HG02588 (cell line): ENCODE measurements at regions not wholly inside any gene's neighbourhood (a gene's known extent, or its start where the extent isn't known, plus 50 kb on each side); places are given as distances from the start of the nearest gene placed in this dataset.
A peak's percentile ranks its signal among the peaks of the same experiment; 100 is the strongest.
"Not testable (repeated sequence)": the region's sequence is repeated elsewhere in the genome, so short reads cannot be mapped to it uniquely, and the experiment has no call there.

Experiments
- ATAC-seq: cut with Tn5 transposase; IDR thresholded peaks from one replicate; pipeline ENCODE4 v1.9.1; 2021; ENCODE audit warnings: mild to moderate bottlenecking, moderate library complexity; ENCODE audit not compliant: unreplicated experiment

DNA sequence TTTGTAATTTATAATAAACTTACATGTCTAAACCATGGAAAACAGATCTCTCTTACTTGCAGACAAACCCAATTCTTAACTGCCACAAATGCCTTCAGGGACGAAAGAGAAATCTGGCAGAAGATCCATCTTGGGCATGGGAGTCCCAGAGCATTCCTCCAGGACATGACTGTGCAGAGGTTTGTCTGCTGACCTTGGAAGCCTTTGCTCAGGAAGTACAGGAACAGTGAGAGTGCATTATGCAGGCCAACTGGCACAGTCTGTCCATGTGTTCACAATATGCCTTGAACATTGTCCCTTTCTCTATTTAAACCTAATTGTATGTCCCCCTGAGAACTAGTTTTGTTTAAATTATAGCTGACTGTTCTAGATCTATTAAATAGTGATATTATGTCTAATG lies 467.1 kb downstream of the ATP23 start:
- no peak for ATAC-seq

DNA sequence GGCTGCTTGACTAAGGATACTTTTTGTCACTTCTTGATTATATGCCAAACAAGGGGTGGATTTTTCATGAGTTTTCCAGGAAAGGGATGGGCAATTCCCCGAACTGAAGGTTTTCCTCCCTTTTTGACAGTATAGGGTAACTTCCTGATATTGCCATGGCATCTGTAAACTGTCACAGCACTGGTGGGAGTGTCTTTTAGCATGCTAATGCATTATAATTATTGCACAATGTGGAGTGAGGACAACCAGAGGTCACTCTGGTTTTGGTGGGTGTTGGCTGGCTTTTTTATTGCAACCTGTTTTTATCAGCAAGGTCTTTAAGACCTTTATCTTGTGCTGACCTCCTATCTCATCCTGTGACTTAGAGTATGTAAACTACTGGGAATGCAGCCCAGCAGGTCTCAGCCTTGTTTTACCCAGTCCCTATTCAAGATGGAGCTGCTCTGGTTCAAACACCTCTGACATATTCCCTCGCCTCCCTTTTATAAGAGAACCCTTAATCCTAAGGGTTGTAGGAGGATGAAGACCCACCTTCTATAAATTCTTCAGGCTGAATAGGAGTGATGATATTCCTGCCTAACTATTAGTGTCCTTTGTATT lies 471.2 kb downstream of the ATP23 start:
- ATAC-seq, result no peak

DNA sequence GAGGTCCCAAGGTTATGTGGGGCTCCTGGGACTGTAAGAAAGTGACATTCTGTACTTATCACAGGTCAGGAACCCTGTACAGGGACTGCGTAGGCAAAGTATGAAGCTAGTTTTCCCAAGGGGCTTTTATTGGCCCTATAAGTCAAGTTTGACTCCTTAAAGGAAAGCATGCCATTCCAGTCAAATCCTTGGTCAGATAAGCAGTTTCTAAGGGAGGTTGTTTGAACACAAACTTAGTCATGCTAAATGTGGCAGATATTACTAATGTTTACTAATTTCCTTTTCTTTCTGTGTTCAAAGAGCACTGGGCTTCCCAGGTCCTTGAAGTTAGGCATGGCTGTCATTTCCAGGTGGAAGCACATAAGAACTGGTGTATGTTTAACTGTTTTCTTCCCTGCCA lies 472.4 kb downstream of the ATP23 start:
- no peak for ATAC-seq

DNA sequence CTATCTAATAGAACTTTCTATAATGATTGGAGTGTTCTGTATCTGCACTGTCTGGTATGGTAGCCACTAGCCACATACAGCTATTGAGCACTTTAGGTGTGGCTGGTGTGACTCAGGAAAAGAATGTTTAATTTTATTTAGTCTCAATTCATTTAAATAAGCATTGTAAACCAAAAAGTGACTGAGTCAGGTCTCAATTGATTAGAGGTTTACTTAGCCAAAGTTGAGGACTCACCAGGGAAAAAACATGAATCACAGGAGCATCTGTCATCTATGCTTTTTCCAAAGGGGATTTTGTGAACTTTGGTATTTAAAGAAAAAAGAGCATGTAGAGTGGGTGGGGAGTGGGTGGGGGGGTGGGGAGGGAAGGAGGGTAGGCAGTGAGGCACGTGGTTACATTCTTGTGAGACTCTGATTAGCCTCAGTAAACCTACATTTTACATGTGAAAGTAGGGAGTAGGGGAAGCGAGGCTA lies 473.1 kb downstream of the ATP23 start:
- ATAC-seq, result no peak

DNA sequence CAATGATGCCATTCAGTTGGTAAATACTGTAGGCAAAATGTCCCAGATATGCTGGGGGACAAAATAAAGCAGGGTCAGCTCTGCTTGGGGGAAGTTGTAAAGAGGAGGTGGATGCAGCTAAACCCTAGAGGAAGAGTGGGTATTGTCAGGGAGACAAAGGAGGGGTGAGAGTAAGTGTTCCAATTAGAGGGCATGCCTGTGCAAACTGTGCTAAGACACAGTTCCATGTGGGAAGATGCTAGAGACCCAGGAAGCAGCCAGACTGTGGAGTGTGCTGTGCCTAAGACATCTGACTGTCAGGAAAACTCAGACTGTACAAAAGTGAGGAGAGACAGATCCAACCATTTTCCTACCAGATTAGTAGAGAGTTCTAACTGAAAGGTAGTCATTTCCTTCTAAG lies 474.3 kb downstream of the ATP23 start:
- no peak for ATAC-seq

DNA sequence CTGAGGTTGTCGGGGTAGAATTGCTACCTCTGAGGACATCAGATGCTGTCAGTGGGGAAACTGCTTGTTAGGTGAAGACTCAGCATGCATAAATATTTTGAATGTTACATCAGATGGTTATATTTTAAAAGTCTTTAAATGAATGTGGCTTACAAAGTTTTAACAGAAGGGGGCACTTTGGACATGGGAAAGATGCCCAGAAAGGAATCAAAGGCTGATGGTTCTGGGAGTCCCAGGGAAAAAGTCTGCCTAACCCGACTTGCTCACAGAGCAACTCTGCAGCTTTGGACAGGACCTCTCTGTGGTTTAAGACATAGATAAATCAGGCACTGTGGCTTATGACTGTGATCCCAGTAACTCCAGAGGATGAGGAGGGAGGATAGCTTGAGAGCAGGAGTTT lies 474.9 kb downstream of the ATP23 start:
- no peak for ATAC-seq

DNA sequence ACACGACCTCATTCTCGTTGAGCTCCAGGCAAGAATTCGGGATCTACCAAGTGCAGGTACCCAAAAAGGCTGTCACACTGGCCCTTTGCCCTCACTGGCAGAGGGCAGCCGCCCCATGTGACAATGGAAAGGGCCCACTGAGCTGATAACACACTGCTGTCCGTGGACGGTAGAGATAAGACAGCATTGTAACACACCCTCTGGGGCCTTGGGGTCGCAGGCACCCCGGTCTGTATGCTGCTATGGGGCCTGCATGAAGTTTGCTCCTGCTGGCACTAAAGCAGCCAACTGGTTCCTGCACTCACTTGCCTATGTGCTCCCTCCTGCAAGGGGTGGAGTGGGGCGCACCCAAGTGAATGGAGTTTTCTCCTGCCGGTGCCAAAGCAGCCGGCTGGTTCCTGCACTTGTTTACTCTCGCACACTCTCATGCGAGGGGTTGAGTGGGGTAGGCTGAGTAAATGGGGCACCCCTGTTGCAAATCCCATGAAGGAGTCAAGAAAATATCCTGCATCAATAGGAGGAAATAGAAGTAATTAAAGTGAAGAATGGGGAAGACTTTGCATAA lies 477.9 kb downstream of the ATP23 start:
- no peak for ATAC-seq

DNA sequence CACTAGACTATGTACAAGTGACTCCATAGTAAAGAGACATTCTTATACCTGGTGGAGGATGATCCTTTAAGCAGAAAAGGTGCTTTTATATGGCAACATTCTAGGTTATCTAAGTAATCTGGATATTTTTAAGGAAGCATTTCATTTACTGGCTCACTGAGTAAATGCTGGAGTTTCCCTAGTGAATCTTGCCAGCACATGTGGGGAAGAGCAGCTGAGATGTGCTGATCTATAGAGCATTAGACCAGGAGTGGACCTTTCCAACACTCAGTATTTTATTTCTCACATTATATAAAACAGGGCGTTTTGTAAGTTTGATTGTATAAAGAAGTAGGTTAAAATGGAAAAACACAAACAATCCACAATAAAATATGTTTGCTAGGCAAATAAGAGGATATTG lies 478.5 kb downstream of the ATP23 start:
- no peak for ATAC-seq

DNA sequence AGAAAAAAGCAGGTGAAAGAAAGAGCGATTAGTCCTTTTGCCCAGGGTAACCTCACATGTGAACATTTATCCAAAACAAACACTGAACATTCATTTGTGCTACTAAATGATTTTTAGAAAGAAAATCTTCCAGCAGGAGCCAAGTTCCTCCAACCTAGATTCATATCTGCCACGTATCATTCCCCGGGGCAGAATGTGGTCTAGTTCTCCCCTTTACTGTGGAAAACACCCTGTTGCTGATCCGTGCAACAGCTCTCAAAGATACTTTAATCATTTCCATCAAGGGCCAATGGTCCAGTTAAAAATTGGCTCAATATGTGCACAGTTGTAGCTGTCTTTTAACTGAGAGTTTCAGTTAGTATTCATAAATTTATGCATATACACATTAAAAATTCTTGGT lies 479.1 kb downstream of the ATP23 start:
- ATAC-seq, result no peak

DNA sequence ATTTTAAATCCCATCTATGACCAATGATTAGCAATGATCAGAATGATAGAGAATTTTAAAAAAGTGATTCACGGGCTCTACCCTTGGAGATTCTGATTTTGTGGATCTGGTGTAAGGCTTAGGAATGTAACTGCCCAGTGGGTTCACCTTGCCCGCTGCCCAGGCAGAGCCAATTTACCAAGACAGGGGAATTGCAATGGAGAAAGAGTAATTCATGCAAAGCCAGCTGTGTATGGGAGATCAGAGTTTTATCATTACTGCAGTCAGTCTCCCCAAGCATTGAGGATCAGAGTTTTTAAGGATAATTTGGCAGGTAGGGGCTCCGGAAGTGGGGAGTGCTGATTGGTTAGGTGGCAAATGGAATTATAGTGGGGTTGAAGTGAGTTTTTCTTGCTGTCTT lies 480.6 kb downstream of the ATP23 start:
- ATAC-seq, result no peak

DNA sequence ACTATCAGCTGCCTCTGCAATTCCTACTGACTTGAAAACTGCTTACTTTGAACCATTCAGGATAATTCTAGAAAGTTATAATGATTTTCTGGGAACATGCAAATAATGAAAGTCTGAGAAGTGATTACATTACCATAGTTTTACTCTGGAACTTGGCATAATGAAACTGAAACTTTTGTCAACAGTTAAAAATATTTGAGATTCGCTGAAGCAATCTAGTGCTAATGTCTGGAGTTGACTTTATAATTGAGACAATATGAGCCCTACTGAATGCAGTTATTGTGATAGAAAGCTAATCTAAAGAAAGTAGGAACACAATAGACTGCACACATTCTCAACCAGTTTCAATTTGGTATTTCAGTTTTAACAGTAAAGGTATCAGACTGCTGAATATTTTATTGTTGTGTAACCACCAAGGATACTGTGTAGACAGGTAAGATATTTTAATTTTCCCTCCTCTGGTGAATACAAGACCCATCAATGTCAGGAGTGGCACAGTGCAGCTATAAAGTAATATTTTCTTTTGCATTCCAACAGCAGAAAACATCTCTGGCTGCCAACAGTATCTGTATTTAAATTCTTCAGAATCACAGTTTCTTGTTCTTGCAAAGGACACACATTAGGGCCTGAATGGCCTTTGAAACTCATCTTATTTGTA lies 483.5 kb downstream of the ATP23 start:
- peak; percentile 31 for ATAC-seq

DNA sequence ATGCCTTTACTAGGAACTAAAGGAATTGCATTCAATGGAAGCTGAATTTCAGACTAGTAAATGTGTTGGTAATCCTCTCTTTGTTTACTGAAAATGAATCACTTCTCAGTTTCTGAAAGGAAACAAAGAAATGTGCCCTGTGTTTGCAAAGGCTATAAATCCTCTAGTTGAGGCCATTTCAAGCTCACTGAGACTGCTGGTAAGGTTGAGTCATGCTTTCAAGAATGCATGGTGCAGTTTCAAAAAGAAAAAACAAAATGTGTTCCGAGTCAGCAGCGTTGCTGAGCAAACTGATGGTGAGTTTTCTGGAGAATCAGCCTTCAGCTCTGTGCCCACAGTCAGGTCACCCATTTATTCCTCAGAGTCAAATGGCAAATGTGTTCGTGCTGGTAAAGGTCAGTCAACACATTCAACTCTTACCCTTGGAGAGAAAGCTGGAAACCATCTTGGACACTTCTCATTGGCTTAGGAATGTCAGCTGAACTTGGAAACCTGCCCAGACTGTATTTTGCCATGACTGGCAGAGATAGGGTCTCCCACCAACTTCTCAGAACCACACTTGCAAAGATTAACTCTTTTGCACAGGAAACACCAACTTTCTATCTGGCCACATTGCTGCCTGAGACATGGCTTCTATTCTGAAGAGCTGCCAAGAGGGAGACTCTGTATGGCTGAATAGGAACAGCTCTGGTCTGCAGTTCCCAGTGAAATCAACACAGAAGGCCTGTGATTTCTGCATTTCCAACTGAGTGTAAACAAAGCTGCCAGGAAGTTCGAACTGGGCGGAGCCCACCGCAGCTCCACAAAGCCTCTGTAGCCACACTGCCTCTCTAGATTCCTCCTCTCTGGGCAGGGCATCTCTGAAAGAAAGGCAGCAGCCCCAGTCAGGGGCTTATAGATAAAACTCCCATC lies 484.4 kb downstream of the ATP23 start:
- peak; percentile 89 for ATAC-seq

DNA sequence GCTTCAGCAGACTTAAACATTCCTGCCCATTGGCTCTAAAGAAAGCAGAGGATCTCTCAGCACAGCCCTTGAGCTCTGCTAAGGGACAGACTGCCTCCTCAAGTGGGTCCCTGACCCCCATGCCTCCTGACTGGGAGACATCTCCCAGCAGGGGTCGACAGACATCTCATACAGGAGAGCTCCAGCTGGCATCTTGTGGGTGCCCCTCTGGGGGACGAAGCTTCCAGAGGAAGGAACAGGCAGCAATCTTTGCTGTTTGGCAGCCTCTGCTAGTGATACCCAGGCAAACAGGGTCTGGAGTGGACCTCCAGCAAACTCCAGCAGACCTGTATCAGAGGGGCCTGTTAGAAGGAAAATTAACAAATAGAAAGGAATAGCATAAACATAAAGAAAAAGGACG lies 485.1 kb downstream of the ATP23 start:
- not testable (repeated sequence) for ATAC-seq

DNA sequence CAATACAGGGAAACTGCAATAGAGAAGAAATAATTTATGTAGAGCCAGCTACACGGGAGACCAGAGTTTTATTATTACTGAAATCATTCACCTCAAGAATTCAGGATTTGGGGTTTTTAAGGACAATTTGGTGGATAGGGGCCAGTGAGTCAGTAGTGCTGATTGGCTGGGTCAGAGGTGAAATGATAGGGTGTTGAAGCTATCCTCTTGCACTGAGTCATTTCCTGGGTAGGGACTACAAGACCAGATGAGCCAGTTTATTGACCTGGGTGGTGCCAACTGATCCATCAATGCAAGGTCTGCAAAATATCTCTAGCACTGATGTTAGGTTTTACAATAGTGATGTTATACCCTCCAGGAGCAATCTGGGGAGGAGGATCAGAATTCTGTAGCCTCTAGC lies 486.3 kb downstream of the LRIG3 start:
- no peak for ATAC-seq

DNA sequence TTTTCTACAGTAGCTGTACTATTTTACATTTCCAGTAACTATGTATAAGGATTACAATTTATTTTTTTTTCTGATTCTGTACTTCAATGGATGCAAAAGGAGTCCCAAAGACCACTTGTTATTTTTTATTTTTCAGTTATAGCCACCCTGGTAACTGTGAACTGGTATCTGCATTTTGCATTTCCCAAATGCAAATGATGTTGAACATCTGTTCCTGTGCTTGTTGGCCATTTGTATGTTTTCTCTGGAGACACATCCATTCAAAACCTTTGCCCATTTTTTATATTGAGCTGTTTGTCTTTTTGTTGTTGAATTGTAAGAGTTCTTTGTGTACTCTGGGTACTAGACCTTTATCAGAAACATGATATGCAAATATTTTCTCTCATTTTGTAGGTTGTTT lies 485.6 kb downstream of the LRIG3 start:
- no peak for ATAC-seq

DNA sequence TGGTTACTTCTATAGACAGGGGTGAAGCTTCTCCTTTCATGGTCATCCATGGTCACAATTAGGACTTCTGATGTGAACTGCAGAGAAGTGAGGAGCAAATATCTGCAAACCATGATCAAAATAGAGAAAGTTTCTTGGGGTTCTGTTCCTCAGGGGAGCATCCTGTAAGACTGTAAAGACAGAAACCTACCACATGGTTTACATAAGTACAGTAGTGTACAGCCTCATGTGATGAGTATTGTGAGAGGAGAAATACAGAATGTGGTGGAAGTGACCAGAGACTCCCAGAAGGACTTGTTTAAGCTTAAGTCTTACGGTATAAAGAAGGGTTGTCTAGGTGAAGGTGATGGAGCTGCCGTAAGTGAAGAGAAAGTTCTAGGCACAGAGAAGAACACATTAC lies 484.7 kb downstream of the LRIG3 start:
- ATAC-seq, result peak; percentile 60

DNA sequence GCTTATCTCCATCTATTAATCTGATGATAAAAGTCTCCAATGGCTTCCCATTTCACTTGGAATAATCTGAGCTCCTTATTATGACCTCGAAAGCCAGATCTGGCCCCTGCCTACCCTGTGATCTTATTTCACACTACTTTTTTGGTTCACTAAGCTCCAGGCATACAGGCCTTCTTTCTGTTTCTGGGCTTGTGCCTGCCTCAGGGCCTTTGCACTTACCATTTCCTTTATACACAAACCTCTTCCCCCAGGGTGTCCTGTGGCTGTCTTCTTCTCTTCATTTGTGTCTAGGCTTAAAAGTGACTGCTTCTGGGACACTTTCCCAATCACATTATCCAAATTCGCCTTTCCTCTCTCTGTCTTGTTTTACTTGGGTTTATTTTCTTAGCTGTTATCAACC lies 478.8 kb downstream of the LRIG3 start:
- ATAC-seq, result no peak

DNA sequence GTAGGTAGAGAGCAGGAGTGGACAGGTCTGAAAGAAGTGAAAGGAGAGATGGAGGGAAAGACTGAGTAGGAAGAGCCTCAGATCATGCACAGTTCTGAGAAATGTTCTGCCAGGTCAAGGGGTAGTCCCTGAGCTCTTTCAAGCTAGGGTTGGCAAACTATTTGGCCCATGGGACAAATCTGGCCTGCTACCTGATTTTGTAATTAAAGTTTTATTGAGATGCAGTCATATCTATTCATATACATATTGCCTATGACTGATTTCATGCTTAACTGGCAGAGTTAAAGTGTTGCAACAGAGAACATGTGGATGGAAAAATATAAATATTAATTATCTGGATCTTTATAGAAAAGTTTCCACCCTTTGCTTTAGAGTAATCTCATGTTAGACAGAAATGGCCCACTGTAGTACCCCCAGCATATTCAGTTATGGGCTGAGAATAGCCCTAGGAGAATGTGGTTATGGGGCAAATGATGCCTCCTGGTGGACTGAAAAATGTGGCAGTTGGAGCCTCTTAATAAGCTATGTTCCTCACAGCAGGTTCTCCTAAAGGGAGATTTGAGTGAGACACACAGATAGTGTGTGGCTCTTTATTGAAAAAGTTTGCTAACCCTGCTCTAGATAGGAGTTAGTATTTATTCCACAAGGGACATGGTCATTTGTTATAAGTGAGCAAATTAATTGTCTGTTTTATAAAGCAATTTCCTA lies 476.9 kb downstream of the LRIG3 start:
- peak; percentile 76 for ATAC-seq

DNA sequence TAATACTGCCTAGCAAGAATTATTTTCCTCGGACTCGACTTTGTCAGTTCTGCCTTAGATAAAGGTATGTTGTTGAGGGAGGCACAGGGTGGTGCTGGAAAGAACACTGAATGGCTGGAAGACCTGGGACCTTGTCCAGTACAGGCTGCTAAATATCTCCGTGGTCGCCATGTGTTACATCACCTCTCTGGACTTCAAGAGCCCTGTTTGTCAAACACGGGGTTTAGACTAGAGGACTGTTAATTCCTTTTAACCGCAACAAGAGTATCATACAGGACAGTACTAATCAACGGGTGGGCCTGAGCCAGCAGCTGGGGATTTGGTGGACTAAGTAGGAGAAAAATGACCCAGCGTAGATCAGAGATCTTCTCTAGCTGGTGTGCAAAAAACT lies 476.3 kb downstream of the LRIG3 start:
- no peak for ATAC-seq

DNA sequence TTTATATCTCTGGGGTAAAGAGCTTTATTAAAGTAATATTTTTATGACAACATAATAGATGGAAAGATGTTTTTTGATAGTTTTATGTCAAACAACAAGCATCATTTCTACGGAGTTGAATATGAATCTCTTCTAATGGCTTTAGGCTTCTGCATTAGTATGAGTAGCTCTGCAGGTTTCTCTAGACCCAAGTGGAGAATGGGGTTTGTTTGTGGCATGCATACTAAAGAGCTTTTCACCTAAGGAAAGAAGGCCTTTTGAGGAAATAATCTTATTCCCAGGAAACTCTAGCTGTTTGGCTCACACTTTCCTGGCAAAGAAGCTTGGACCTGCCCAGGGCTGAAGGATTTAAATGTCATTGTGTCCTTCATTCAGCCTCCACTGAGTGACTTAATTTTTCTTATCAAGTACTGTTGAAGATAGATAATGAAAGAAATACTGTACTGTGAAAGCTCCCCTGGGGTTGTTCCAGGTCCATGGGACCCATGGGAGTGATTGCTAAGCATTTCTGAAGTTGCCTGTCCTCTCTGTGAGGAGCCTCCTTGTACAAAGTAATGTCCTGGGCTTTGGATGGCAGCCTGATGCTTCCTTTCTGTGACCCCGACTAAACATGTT lies 469.3 kb downstream of the LRIG3 start:
- no peak for ATAC-seq

DNA sequence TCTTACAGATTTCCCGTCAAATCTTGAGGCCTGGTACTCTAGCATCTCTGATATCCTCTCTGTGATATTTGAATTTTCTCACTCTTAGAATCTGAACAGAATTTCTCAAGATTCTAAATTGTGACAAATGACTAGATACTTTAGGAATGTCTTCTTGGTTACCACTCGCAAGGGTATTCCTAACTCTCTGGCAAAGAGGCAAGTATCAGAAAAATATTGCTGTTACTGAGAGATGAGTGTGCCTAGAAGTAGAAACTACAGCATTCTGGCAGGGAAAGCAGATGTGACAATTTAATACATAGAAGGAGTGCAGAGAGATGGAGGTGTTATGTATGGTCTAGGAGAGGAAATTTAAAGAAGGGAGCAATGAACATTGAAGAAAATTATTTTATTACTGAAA lies 467.8 kb downstream of the LRIG3 start:
- ATAC-seq, result no peak
